ENCODE measurements at regions not wholly inside any gene's neighbourhood (a gene's known extent, or its start where the extent isn't known, plus 50 kb on each side); places are given as distances from the start of the nearest gene placed in this dataset.

DNA sequence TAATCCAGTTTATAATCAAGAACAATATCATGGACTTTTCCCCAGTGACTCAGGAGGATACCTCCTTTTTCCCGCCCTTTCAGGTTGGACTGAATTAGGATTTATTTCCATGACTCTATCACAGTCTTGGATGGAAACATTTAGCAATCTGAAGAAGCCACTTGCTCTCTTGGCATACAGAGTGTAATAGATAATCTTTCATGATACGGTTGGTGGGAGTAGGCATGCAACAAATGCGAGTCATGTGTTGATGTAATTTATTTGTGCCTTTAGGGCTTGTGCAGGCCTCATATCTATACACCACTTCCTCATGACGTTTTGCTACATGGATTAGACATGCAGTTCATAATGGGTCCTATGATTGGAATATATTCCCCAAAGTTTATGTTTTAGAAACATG, 54.2 kb upstream of the MCTP2 start:
- peak; percentile 5 for DNase-seq

- no peak for DNase-seq
These were observed 55.9 kb upstream of the MCTP2 start for GRCh38 chr15:94175420-94175819.

DNA sequence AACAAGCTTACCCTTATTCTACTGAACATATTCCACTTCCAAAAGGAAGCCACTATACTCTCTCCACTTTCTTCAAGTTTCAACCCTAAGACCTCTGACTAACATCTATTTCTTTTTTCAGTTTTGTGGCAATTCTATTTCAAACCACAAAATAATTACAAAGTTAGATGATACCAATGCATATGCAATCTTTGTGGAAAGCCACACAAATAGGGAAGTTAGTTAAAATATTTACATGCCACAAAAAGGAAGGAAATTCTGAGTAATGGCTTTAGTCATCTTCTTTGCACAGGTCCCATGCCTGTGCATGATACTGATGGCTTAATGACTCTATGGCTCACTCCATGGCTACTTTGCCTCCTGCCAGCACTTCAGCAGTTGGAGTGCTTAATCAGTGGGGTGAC, 57.0 kb upstream of the MCTP2 start:
- DNase-seq: peak; percentile 66

DNA sequence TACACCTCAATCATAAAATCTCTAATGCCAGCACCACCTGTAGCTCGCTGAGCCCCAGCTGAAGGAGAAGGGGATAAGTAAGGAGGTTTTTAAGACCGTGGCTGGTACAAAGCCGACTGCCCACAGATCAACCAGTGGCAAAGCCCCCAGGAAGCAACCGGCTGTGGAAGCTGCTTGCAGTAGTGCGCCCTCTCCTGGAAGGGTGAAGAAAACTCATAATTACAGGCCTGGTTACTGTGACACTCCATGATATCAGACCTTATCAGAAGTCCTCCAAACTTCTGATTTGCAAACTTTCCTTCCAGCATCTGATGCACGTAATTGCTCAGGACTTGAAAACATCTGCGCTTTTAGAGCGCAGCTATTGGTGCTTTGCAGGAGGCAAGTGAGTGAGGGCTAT, 63.1 kb upstream of the MCTP2 start:
- DNase-seq: no peak

- DNase-seq: no peak
These were observed 66.4 kb upstream of the MCTP2 start for GRCh38 chr15:94164971-94165370.

- DNase-seq: peak; percentile 65
These were observed 67.1 kb upstream of the MCTP2 start for GRCh38 chr15:94164202-94164807.

- DNase-seq: no peak
These were observed 68.4 kb upstream of the MCTP2 start for GRCh38 chr15:94162939-94163338.

DNA sequence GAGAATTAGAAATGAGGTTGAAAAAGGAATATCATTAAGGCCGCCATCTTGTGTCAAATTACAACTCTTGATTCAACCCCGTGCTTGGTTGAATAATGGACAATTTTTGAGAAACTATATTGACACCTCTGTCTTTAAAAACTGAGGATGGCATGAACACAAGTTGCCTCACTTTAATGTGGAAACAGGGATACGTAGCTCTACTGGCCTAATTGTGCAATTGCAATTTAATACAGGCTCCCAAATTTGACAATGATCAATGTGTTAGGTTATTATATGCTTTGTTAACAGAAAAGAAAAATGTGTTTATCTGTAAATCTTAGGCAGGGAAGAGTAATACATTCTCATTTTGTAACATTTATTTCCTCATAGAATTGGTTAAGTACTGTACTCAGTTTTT, 77.1 kb upstream of the MCTP2 start:
- DNase-seq: no peak

GRCh38 chr15:94145046-94145445, 86.3 kb upstream of the MCTP2 start:
- DNase-seq: no peak

- no peak for DNase-seq
These were observed 89.6 kb upstream of the MCTP2 start for GRCh38 chr15:94141802-94142201.

DNA sequence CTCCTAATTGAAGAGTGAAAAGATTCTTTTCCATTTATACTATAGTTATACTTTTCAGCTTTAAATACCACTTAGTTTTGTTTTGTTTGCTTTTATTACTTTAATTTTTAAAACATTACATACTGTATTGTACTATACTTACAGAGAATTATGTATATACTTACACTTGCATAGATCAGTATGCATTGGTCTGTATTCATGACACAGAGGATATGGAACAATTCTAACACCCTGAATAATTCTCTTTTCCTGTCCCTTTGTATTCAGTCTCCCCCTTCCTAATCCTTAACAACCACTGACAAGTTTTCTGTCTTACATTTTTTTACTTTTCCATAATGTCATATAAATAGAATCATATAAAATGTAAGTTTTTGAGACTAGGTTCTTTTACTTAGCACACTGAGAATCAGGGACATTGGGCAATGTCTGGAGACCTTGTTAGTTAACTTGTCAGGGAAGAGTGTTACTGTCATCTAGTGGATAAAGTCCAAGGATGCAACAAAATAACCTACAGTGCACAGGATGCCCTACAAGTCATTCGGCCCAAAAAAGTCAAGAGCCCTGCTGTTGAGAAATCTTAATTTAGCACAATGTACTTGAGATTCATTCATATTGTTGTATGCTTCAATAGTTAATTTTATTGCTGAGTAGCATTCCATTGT, 95.7 kb upstream of the MCTP2 start:
- peak; percentile 12 for DNase-seq

DNA sequence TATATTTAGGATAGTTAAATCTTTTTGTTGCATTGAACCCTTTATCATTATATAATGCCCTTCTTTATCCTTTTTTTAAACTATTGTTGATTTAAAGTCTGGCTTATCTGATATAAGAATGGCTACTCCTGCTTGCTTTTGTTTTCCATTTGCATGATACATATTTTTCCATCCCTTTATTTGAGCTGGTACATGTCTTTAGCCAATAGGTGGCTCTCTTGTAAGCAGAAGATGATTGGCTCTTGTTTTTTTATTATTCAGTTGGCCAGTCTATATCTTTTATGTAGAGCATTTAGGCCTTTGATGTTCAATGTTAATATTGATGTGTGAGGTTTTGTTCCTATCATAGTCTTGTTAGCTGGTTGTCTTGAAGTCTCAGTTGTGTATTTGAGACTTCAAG, 99.5 kb upstream of the MCTP2 start:
- DNase-seq: no peak

DNA sequence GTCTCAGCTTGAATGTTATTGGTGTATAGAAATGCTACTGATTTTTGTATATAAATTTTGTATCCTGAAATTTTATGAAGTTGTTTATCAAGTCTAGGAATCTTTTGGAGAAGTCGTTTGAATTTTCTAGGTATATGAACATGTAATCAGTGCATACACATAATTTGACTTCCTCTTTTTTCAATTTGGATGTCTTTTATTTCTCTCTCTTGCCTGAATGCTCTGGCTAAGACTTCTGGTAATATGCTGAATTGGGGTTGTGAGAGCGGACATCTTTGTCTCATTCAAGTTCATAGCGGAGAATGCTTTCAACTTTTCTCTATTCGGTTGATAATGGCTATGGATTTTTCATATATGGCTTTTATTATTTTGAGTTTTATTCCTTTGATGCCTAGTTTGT, 100.9 kb upstream of the MCTP2 start:
- no peak for DNase-seq

- DNase-seq: no peak
These were observed 104.4 kb upstream of the MCTP2 start for GRCh38 chr15:94127006-94127405.

DNA sequence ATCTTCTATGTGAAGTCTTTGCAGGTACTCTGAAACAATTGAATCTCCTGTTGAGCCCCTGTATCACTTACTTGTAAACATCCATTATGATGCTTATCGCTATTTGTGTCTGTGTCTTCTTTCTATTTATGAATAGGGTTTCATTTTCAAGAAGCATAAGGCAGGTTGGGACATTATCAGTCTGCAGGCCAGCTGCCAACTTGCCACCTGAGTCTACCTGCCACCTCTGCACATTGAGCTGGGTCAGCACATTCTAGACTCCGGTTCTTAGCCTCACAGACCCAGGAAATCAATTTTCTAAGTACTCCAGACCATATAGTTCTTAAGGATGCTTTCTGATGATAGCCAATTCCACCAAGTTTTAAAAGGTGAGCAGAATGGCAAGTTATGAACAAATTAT, 105.7 kb upstream of the MCTP2 start:
- no peak for DNase-seq

DNA sequence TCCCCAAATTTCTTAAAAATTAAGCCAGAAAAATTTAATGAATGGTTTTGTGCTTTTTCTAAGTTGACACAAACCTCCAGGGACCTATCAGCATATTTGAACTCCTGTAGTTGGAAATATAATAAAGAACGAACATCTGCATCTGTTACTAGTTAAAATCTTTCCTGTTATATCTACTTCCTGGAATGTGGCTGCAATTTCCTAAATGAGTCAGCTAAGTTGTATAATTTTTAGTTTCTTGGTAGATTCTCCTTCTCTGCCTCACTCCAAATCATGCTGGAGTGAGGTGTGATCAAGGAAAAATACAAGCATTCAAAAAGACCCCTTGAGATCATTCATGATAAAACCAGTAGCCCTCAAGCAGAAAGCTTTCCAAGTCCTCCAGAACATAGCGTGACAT, 106.2 kb upstream of the MCTP2 start:
- DNase-seq: peak; percentile 66

DNA sequence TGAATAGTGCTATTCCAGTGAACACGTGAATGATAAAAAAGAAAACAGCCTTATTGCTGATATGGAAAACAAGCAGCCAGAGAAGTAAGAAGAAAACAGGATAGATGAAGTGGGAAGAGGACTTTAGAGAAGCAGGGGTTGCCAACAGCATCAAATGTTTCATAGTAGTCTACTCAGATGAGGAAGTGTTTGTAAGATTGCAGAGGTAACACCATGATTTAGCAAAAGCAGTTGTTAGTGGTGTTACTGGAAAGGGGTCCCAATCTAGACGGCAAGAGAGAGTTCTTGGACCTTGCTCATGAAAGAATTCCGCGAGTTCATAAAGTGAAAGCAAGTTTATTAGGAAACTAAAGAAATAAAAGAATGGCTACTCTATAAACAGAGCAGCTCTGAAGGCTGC, 108.8 kb upstream of the MCTP2 start:
- no peak for DNase-seq

GRCh38 chr15:94119923-94120775, 111.2 kb upstream of the MCTP2 start:
- peak; percentile 88 for DNase-seq

DNA sequence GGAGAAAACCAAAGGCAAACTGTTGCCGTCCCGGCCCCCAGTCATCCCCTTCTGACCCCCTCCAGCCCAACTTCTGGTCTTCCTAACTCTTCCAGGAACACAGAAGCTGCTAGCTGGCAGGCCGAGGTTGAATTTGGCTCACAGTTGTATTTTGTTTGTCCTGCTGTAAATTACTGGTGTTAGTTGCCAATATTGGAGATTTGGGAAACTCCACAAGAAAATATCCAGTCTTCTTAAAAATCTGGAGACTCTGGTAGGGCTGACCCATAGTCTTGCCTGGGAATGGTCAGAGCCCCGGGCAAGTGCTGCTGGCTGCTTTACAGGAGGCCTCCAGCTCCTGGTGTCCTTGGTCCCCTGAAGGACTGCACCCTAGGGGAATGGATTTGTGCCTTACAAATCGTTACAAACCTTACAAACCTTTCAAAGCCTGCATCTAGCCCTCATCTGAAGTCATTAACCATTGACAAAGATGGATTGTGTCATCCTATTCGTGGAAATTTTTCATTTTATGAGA, 112.0 kb upstream of the MCTP2 start:
- DNase-seq: no peak

GRCh38 chr15:94110476-94111130, 120.8 kb upstream of the MCTP2 start:
- no peak for DNase-seq

DNA sequence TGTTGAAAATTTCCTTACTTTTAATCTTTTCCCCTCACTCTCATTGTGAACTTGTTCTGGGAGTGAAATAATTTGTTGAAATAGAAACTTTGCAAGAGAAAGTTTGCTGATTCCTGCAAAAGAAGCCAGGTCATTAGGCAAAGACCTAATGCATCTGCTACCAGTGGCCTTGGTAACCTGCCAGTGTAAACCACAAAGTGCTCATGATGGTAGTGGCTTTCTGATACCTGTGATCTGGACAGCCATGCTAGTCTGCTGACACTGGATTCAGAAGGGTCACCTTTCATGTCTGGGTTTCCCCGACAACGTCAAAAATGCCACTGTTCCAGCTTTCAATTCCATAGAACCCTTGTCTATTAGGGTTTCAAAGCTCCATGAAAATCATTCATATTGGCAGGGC, 123.7 kb upstream of the MCTP2 start:
- DNase-seq: no peak

DNA sequence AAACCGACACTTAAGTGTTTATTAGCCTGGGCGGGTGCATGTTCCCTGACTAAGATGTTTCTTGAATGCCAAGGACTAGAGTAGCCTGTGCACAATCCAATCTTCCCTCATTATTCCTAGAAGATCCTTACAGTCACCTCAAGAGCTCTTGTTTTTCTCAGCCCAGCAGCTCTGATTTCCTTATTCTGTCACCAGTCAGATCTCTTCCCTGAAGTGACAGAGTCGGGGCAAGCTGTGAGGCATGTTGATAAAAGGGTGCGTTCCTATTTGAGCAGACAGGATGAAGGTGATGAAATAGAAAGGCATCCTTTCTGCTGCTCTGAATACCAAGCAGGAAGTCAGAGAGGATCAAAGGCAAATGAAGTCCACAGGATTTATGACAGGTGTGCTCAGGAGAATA, 125.6 kb upstream of the MCTP2 start:
- DNase-seq: no peak

GRCh38 chr15:94100863-94101262, 130.5 kb upstream of the MCTP2 start:
- no peak for DNase-seq

Data from fibroblast of skin of scalp (primary cell).